ENCODE measurements at regions not wholly inside any gene's neighbourhood (a gene's known extent, or its start where the extent isn't known, plus 50 kb on each side); places are given as distances from the start of the nearest gene placed in this dataset.

DNA sequence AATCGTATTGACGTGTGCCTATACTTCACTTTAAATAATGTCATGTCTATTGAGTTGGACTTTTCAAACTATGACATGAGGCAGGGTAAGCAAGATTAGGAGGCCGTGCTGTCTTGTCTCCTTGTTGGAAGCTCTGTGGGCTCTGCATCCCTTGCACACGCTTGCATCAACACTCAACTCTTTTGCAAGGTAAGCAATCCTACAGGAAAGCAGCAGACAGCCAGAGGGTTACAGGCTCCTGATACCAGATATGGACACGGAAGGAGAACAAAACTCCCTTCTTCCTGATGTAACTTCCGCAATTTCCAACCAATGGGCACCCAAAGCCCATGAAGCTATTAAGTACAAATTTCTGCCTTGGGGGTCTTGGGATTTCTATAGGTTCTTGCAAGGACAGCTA lies 1520.7 kb upstream of the B3GALT2 start:
- TF ChIP-seq CTCF (conservative IDR thresholded peaks at IDR 0.05; ENCODE audit: low read length): no peak
- no peak for TF ChIP-seq EZH2phosphoT487 (IDR thresholded peaks at IDR 0.05; ENCODE audit: borderline replicate concordance, low read depth, low read length)
